Choroid plexus epithelial cell (primary cell): ENCODE measurements at regions not wholly inside any gene's neighbourhood (a gene's known extent, or its start where the extent isn't known, plus 50 kb on each side); places are given as distances from the start of the nearest gene placed in this dataset.
"Not testable (repeated sequence)": the region's sequence is repeated elsewhere in the genome, so short reads cannot be mapped to it uniquely, and the experiment has no call there.

ENCODE experiments used
- DNase-seq: peaks from one replicate; pipeline ENCODE4 v3.0.0-alpha.2; 2010; ENCODE audit warnings: low read depth
- H3K4me3 ChIP-seq: 2 replicates; pipeline ENCODE4 v1.5.1; 2011; ENCODE audit warnings: low read depth, mild to moderate bottlenecking, control low read depth, low read length, moderate library complexity
- TF ChIP-seq, protein P1 (sequence below): conservative IDR thresholded peaks from 2 replicates; pipeline ENCODE4 v1.5.1; 2011; ENCODE audit warnings: low read depth, mild to moderate bottlenecking, control low read depth, inconsistent platforms, low read length, moderate library complexity

DNA sequence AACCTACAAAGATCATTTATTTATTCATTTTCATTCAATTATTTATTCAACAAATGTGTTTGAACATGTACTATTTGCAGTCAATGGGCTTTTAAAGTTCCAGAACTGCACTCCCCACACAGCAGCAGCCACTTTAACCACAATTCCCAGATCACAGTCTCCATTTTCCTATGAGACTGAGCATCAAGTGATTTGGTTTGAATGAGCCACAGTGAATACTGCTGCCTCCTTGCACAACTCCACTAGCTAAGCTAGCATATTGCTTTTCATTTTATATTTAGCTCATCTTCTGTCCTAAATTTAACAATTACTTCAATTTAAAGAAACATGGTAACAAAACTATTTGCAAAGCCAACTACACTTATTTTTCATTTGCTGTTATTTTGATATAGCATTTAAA, 353.4 kb upstream of the VRK2 start:
- no peak for DNase-seq
- TF ChIP-seq, protein P1, sequence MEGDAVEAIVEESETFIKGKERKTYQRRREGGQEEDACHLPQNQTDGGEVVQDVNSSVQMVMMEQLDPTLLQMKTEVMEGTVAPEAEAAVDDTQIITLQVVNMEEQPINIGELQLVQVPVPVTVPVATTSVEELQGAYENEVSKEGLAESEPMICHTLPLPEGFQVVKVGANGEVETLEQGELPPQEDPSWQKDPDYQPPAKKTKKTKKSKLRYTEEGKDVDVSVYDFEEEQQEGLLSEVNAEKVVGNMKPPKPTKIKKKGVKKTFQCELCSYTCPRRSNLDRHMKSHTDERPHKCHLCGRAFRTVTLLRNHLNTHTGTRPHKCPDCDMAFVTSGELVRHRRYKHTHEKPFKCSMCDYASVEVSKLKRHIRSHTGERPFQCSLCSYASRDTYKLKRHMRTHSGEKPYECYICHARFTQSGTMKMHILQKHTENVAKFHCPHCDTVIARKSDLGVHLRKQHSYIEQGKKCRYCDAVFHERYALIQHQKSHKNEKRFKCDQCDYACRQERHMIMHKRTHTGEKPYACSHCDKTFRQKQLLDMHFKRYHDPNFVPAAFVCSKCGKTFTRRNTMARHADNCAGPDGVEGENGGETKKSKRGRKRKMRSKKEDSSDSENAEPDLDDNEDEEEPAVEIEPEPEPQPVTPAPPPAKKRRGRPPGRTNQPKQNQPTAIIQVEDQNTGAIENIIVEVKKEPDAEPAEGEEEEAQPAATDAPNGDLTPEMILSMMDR = no peak

DNA sequence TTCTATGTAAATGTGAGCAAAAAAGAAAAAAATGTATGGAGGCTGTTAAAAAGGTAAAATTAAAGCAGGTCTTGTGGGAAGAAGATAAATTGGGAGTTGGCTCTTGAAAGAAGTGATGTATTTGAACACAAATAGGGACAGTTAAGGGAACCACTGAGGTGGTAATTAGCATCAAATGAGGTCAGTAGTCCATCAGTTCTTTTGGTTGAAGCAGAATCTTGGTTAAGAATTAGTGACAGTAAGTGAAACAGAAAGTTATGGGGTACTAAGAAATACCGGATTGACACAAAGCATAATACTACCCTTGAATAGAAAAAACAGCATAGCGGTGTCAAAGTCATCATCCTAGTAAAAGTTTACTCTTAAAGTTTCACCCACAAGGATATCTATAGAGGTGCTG, 352.6 kb upstream of the VRK2 start:
- H3K4me3 ChIP-seq = no peak overlapping the region
- TF ChIP-seq, protein P1 = no peak
- DNase-seq = no peak

More for the DNA sequence above, 353.4 kb upstream of the VRK2 start:
- no peak overlapping the region for H3K4me3 ChIP-seq

DNA sequence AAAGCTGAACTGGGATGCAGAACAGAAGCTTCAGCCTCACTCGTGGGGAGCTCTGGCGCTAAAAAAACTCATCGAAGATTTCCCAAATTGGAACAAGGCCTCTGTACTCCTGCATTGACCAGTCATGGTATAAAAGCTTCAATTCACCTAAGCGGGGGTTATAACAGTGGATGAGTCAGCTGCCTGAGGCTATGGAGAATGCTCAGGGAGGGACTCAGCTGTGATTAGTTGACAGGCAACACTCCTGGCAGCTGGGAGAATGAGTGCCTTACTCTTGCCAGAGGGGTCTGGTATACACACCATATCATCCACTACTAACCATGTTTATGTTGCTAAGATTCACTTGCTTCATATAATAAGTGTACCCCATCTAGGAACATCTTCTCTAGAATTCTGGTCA, 350.6 kb upstream of the VRK2 start:
- no peak overlapping the region for H3K4me3 ChIP-seq
- TF ChIP-seq, protein P1 = no peak
- peak; percentile 28 for DNase-seq

DNA sequence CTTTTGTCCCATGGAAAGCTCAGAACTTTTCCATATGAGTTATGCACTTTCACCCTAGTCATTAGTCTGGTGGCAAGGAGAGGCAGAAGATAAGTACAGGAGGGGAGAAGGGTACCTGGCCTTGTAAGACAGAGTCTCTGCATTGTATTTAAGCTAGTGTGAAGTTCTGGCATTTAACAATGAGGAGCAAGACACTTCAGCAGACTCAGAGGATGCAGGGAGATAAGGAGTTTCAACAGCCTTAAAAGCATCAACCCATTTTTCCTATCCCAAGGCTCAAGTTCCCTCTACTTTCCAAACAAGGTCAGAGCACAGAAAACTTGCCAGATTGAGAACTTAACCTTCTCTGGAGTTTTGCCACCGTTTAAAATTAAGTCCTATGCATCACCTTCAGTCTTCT, 348.2 kb upstream of the VRK2 start:
- no peak for DNase-seq
- no peak overlapping the region for H3K4me3 ChIP-seq
- TF ChIP-seq, protein P1 = no peak

- no peak for DNase-seq
- no peak overlapping the region for H3K4me3 ChIP-seq
- TF ChIP-seq, protein P1 = no peak
Measured at GRCh38 chr2:57698935-57699449, 347.6 kb upstream of the VRK2 start.

- DNase-seq = peak; percentile 90
- no peak overlapping the region for H3K4me3 ChIP-seq
- TF ChIP-seq, protein P1 = no peak
Measured at GRCh38 chr2:57701391-57701791, 345.2 kb upstream of the VRK2 start.

- TF ChIP-seq, protein P1 = no peak
- H3K4me3 ChIP-seq = no peak overlapping the region
- DNase-seq = no peak
Measured at GRCh38 chr2:57703407-57703806, 343.2 kb upstream of the VRK2 start.

DNA sequence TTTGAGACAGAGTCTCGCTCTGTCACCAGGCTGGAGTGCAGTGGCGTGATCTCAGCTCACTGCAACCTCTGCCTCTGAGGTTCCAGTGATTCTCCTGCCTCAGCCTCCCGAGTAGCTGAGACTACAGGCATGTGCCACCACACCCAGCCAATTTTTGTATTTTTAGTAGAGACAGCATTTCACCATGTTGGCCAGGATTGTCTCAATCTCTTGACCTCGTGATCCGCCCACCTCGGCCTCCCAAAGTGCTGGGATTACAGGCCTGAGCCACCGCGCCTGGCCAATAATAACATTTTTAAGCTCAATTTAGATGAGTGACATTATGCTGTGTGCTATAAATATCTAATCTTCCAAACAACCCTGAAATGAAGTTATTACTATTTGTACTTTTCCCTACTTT, 338.8 kb upstream of the VRK2 start:
- H3K4me3 ChIP-seq = not testable (repeated sequence)

More for the DNA sequence above, 338.8 kb upstream of the VRK2 start:
- not testable (repeated sequence) for DNase-seq
